GM18499 (cell line): ENCODE measurements at regions not wholly inside any gene's neighbourhood (a gene's known extent, or its start where the extent isn't known, plus 50 kb on each side); places are given as distances from the start of the nearest gene placed in this dataset.
"Not testable (repeated sequence)": the region's sequence is repeated elsewhere in the genome, so short reads cannot be mapped to it uniquely, and the experiment has no call there.

Experiments used
- ATAC-seq: cut with Tn5 transposase; IDR thresholded peaks from one replicate; pipeline ENCODE4 v1.9.1; 2021; ENCODE audit warnings: moderate number of reproducible peaks; ENCODE audit not compliant: insufficient read depth, unreplicated experiment

GRCh38 chr6:88459189-88459588 is 293.0 kb upstream of the CNR1 start:
- no peak for ATAC-seq

- ATAC-seq = no peak
These were observed 292.5 kb upstream of the CNR1 start for GRCh38 chr6:88458662-88459061.

- no peak for ATAC-seq
These were observed 290.2 kb upstream of the CNR1 start for GRCh38 chr6:88456221-88456859.

- ATAC-seq = no peak
These were observed 289.2 kb upstream of the CNR1 start for GRCh38 chr6:88455317-88455716.

GRCh38 chr6:88454658-88455057 is 288.5 kb upstream of the CNR1 start:
- no peak for ATAC-seq

GRCh38 chr6:88449770-88450169 is 283.6 kb upstream of the CNR1 start:
- ATAC-seq = no peak

- ATAC-seq = no peak
These were observed 279.2 kb upstream of the CNR1 start for GRCh38 chr6:88445188-88445965.

- no peak for ATAC-seq
These were observed 277.4 kb upstream of the CNR1 start for GRCh38 chr6:88443554-88443953.

- no peak for ATAC-seq
These were observed 276.6 kb upstream of the CNR1 start for GRCh38 chr6:88442737-88443136.

GRCh38 chr6:88441346-88441745 is 275.2 kb upstream of the CNR1 start:
- no peak for ATAC-seq

GRCh38 chr6:88428068-88428467 is 261.9 kb upstream of the CNR1 start:
- no peak for ATAC-seq

GRCh38 chr6:88426005-88426404 is 259.9 kb upstream of the CNR1 start:
- no peak for ATAC-seq

- ATAC-seq = no peak
These were observed 256.7 kb upstream of the CNR1 start for GRCh38 chr6:88422831-88423230.

- ATAC-seq = not testable (repeated sequence)
These were observed 254.9 kb upstream of the CNR1 start for GRCh38 chr6:88420967-88421488.

GRCh38 chr6:88418921-88419810 is 253.0 kb upstream of the CNR1 start:
- ATAC-seq = not testable (repeated sequence)

GRCh38 chr6:88417361-88417760 is 251.2 kb upstream of the CNR1 start:
- not testable (repeated sequence) for ATAC-seq

GRCh38 chr6:88413459-88413858 is 247.3 kb upstream of the CNR1 start:
- ATAC-seq = no peak

GRCh38 chr6:88408355-88408754 is 242.2 kb upstream of the CNR1 start:
- not testable (repeated sequence) for ATAC-seq

GRCh38 chr6:88406674-88407073 is 240.5 kb upstream of the CNR1 start:
- not testable (repeated sequence) for ATAC-seq

- no peak for ATAC-seq
These were observed 237.3 kb upstream of the CNR1 start for GRCh38 chr6:88403486-88403885.

GRCh38 chr6:88402909-88403308 is 236.8 kb upstream of the CNR1 start:
- ATAC-seq = no peak
